Calu3 (cell line): ENCODE measurements at regions not wholly inside any gene's neighbourhood (a gene's known extent, or its start where the extent isn't known, plus 50 kb on each side); places are given as distances from the start of the nearest gene placed in this dataset.

Experiments
- BruUV-seq: library from RNA; stranded (reverse); fragments of 400-500 nt; replicated peaks from 2 replicates; lab custom pipeline; 2021; lab: Mats Ljungman, UMichigan
- CTCF ChIA-PET: fragments of 300-600 bp; sonication (Branson Sonifier 250); formaldehyde crosslinking; loops from one replicate; lab custom pipeline; 2022; ENCODE audit warnings: antibody characterized with exemption; lab: Charles Lee
- DNase-seq: peaks from one replicate; pipeline ENCODE4 v3.0.0; 2022
- H3K27ac Mint-ChIP-seq: one replicate; pipeline ENCODE4 v1.8.0; 2022; ENCODE audit warnings: mixed read lengths; ENCODE audit not compliant: unreplicated experiment
- H3K27me3 Mint-ChIP-seq: one replicate; pipeline ENCODE4 v1.8.0; 2022; ENCODE audit warnings: mixed read lengths; ENCODE audit not compliant: unreplicated experiment
- H3K36me3 Mint-ChIP-seq: one replicate; pipeline ENCODE4 v1.8.0; 2022; ENCODE audit warnings: mild to moderate bottlenecking, moderate library complexity, mixed read lengths; ENCODE audit not compliant: insufficient read depth, unreplicated experiment
- H3K4me1 Mint-ChIP-seq: one replicate; pipeline ENCODE4 v1.8.0; 2022; ENCODE audit warnings: mild to moderate bottlenecking, low read depth, mixed read lengths; ENCODE audit not compliant: unreplicated experiment
- H3K4me3 Mint-ChIP-seq: one replicate; pipeline ENCODE4 v1.8.0; 2022; ENCODE audit warnings: mild to moderate bottlenecking, low read depth, moderate library complexity, mixed read lengths; ENCODE audit not compliant: unreplicated experiment
- H3K9me3 Mint-ChIP-seq: one replicate; pipeline ENCODE4 v1.8.0; 2022; ENCODE audit warnings: low read depth, mixed read lengths; ENCODE audit not compliant: unreplicated experiment
- CTCF ChIP-seq: fragments of 200-600 bp; IDR thresholded peaks from one replicate; pipeline ENCODE4 v1.8.0; 2022; ENCODE audit warnings: antibody characterized with exemption; ENCODE audit not compliant: unreplicated experiment
- intact Hi-C: fragments of 100-400 bp; cut with micrococcal nuclease; formaldehyde crosslinking; loops from one replicate; pipeline ENCODE4 v1.10.0; 2022; ENCODE audit not compliant: unreplicated experiment

GRCh38 chr6:23568292-23568691 lies 557.7 kb upstream of the NRSN1 start:
- intact Hi-C loops = no loop called here
- CTCF ChIA-PET = no interaction called here
- Mint-ChIP-seq H3K36me3 (no peaks in the 10 kb centered on the region), H3K4me1 (no peaks in the 10 kb centered on the region), H3K27ac (no peak overlapping the region), H3K9me3 (peaks cover 22% of the 10 kb centered on the region), H3K27me3 (no peaks in the 10 kb centered on the region), H3K4me3 (no peak overlapping the region)
- no peak for TF ChIP-seq CTCF
- no peak for DNase-seq
- BruUV-seq = no TSS peak

GRCh38 chr6:23584134-23584763 lies 541.8 kb upstream of the NRSN1 start:
- intact Hi-C loops = loop anchor here (5.0 kb wide), 1 partner anchor 68 kb away; no protein-coding TSS in a partner anchor
- H3K36me3 Mint-ChIP-seq = no peaks in the 10 kb centered on the region
- no peak overlapping the region for H3K4me3 Mint-ChIP-seq
- H3K9me3 Mint-ChIP-seq = no peaks in the 10 kb centered on the region
- CTCF ChIA-PET = interaction anchor here (0.5 kb wide), 1 partner anchor 80 kb away, joined by 3 read pairs; no protein-coding TSS in a partner anchor
- no TSS peak for BruUV-seq
- no peak overlapping the region for H3K27ac Mint-ChIP-seq
- no peaks in the 10 kb centered on the region for H3K27me3 Mint-ChIP-seq
- H3K4me1 Mint-ChIP-seq = no peaks in the 10 kb centered on the region
- no peak for TF ChIP-seq CTCF
- no peak for DNase-seq

- TF ChIP-seq CTCF = no peak
- H3K27me3 Mint-ChIP-seq = no peaks in the 10 kb centered on the region
- H3K4me1 Mint-ChIP-seq = no peaks in the 10 kb centered on the region
- no TSS peak for BruUV-seq
- H3K4me3 Mint-ChIP-seq = no peak overlapping the region
- H3K27ac Mint-ChIP-seq = no peak overlapping the region
- intact Hi-C loops = no loop called here
- H3K9me3 Mint-ChIP-seq = peaks cover 2% of the 10 kb centered on the region
- CTCF ChIA-PET = interaction anchor here (1.1 kb wide), 1 partner anchor 15 kb away, joined by 4 read pairs; no protein-coding TSS in a partner anchor
- H3K36me3 Mint-ChIP-seq = no peaks in the 10 kb centered on the region
- no peak for DNase-seq
Measured at GRCh38 chr6:23587582-23587981, 538.4 kb upstream of the NRSN1 start.

- Mint-ChIP-seq H3K36me3 (no peaks in the 10 kb centered on the region), H3K4me1 (no peaks in the 10 kb centered on the region), H3K4me3 (no peak overlapping the region), H3K27me3 (no peaks in the 10 kb centered on the region), H3K9me3 (peaks cover 6% of the 10 kb centered on the region), H3K27ac (no peak overlapping the region)
- DNase-seq = no peak
- intact Hi-C loops = no loop called here
- BruUV-seq = no TSS peak
- TF ChIP-seq CTCF = no peak
- CTCF ChIA-PET = no interaction called here
Measured at GRCh38 chr6:23589811-23590210, 536.2 kb upstream of the NRSN1 start.
